ENCODE measurements at regions not wholly inside any gene's neighbourhood (a gene's known extent, or its start where the extent isn't known, plus 50 kb on each side); places are given as distances from the start of the nearest gene placed in this dataset.

DNA sequence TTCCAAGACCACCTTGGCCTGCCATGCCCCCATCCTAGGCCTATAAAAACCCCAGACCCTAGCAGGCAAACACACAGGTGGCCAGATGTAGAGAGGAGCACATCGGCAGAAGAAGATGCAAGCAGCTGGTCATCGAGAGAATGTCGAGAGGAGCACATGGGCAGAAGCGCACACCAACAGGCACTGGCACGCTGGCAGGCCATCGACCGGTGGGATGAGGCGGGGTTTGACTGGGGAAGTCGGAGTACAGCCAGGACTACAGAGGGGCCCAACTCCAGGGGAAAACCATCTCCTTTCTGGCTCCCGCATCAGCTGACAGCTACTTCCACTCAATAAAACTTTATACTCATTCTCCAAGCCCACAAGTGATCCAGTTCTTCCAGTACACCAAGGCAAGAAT, 283.1 kb upstream of the RGMB start:
- TF ChIP-seq, protein P1, sequence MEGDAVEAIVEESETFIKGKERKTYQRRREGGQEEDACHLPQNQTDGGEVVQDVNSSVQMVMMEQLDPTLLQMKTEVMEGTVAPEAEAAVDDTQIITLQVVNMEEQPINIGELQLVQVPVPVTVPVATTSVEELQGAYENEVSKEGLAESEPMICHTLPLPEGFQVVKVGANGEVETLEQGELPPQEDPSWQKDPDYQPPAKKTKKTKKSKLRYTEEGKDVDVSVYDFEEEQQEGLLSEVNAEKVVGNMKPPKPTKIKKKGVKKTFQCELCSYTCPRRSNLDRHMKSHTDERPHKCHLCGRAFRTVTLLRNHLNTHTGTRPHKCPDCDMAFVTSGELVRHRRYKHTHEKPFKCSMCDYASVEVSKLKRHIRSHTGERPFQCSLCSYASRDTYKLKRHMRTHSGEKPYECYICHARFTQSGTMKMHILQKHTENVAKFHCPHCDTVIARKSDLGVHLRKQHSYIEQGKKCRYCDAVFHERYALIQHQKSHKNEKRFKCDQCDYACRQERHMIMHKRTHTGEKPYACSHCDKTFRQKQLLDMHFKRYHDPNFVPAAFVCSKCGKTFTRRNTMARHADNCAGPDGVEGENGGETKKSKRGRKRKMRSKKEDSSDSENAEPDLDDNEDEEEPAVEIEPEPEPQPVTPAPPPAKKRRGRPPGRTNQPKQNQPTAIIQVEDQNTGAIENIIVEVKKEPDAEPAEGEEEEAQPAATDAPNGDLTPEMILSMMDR (IDR thresholded peaks at IDR 0.05): no peak
- TF ChIP-seq POLR2A (IDR thresholded peaks at IDR 0.05): no peak
